Mammary epithelial cell (primary cell): ENCODE measurements at regions not wholly inside any gene's neighbourhood (a gene's known extent, or its start where the extent isn't known, plus 50 kb on each side); places are given as distances from the start of the nearest gene placed in this dataset.

Experiments used
- EZH2 ChIP-seq: IDR thresholded peaks from 2 replicates; pipeline ENCODE4 v1.6.1; 2012; ENCODE audit warnings: low read length, inconsistent platforms, borderline replicate concordance
- TF ChIP-seq, protein P1 (sequence below), 2 donors: IDR thresholded peaks in 1 of 2; conservative IDR thresholded peaks in 1 of 2; 2 replicates each; pipeline ENCODE4 v1.5.1; 2011 to 2012; ENCODE audit warnings: inconsistent platforms in 2 of 2, low read length in 2 of 2, mild to moderate bottlenecking in 2 of 2, control low read depth in 1 of 2, low read depth in 1 of 2; ENCODE audit not compliant: insufficient read depth in 1 of 2; ENCODE audit errors: extremely low read depth in 1 of 2

DNA sequence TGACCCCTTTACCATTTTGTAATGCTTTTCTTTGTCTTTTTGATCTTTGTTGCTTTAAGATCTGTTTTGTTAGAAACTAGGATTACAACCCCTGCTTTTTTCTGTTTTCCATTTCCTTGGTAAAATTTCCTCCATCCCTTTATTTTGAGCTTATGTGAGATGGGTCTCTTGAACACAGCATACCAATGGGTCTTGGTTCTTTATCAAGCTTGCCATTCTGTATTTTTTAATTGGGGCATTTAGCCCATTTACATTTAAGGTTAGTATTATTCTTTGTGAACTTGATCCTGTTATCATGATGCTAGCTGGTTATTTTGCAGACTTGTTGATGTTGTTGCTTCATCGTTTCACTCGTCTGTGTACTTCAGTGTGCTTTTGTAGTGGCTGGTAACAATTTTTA, 337.3 kb downstream of the SPATA31D1 start:
- no peak for TF ChIP-seq EZH2
- TF ChIP-seq, protein P1, sequence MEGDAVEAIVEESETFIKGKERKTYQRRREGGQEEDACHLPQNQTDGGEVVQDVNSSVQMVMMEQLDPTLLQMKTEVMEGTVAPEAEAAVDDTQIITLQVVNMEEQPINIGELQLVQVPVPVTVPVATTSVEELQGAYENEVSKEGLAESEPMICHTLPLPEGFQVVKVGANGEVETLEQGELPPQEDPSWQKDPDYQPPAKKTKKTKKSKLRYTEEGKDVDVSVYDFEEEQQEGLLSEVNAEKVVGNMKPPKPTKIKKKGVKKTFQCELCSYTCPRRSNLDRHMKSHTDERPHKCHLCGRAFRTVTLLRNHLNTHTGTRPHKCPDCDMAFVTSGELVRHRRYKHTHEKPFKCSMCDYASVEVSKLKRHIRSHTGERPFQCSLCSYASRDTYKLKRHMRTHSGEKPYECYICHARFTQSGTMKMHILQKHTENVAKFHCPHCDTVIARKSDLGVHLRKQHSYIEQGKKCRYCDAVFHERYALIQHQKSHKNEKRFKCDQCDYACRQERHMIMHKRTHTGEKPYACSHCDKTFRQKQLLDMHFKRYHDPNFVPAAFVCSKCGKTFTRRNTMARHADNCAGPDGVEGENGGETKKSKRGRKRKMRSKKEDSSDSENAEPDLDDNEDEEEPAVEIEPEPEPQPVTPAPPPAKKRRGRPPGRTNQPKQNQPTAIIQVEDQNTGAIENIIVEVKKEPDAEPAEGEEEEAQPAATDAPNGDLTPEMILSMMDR (conservative IDR thresholded peaks at IDR 0.05 in 1 of 2, IDR thresholded peaks at IDR 0.05 in 1 of 2; ENCODE audit: extremely low read depth in 1 of 2, insufficient read depth in 1 of 2, low read depth in 1 of 2, low read length in 2 of 2), result no peak
